GM12892 (cell line): ENCODE measurements at regions not wholly inside any gene's neighbourhood (a gene's known extent, or its start where the extent isn't known, plus 50 kb on each side); places are given as distances from the start of the nearest gene placed in this dataset.
"Not testable (repeated sequence)": the region's sequence is repeated elsewhere in the genome, so short reads cannot be mapped to it uniquely, and the experiment has no call there.

ENCODE experiments used
- DNase-seq: peaks from one replicate; pipeline ENCODE4 v3.0.0; 2011; ENCODE audit not compliant: insufficient read length
- FAIRE-seq: peaks from 2 replicates; lab custom pipeline; 2011; peaks lifted over from hg19 to GRCh38; lab: Jason Lieb, UNC
- POLR2A ChIP-seq: IDR thresholded peaks from 2 replicates; pipeline ENCODE4 v1.6.1; 2011; ENCODE audit warnings: low read depth, low read length, control low read depth
- POLR2AphosphoS5 ChIP-seq: IDR thresholded peaks from 2 replicates; pipeline ENCODE4 v1.6.1; 2011; ENCODE audit warnings: low read depth, low read length, control low read depth
- TAF1 ChIP-seq: IDR thresholded peaks from 2 replicates; pipeline ENCODE4 v1.6.1; 2011; ENCODE audit warnings: low read depth, mild to moderate bottlenecking, control low read depth, low read length, borderline replicate concordance

DNA sequence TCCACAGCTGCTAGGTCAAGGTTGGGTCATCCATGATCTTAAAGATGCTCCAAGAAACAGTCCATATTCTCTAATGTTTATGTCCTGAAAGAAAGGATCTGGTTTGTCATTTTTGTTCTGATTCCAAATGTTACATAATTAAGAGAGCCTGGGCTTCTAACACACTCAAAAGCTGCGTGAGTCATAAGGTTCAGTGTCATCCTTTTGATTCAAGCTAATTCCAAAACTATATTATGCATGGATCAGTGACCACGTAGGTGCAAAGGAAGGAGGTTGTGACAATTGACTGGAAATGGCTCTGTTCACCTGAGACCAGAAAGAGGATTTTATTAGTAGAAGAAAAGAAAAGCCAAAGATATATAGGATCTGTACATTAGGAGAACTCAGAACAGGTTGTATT, 268.7 kb upstream of the GK2 start:
- no peak for FAIRE-seq
- no peak for DNase-seq
- TF ChIP-seq TAF1 (no peak), POLR2AphosphoS5 (no peak), POLR2A (no peak)

DNA sequence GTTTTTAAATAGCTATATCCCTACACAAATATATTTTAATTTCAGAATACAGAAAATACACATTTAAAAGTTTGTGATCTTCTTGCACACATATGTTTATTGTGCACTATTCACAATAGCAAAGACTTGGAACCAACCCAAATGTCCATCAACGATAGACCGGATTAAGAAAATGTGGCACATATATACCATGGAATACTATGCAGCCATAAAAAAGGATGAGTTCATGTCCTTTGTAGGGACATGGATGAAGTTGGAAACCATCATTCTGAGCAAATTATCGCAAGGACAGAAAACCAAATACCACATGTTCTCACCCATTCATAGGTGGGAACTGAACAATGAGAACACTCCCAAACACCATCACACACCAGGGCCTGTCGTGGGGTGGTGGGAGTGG, 266.9 kb upstream of the GK2 start:
- not testable (repeated sequence) for DNase-seq, FAIRE-seq

DNA sequence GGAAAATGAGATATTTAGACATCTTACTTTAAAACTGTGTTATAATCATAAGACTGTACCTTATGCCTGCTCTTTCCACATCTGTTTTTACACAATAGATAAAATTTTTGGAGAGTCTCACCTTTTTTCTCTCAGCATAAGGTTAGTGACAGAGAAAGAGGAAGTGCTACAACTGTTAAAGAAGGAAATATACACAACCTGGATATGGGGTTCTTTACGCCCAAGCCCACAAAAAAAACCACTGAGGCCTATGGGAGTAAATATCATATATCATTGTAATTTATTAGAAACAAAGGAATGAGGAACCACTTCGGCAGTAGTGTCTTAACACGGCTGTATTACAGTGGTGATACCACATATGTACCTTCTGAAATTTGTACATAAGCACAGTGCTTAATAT, 265.9 kb upstream of the GK2 start:
- no peak for FAIRE-seq
- TF ChIP-seq POLR2AphosphoS5 (no peak), POLR2A (no peak), TAF1 (no peak)
- no peak for DNase-seq

GRCh38 chr4:79673377-79673776, 265.3 kb upstream of the GK2 start:
- FAIRE-seq (no peak), DNase-seq (no peak)
- TF ChIP-seq TAF1, result no peak
- TF ChIP-seq POLR2AphosphoS5, result no peak
- TF ChIP-seq POLR2A, result no peak

DNA sequence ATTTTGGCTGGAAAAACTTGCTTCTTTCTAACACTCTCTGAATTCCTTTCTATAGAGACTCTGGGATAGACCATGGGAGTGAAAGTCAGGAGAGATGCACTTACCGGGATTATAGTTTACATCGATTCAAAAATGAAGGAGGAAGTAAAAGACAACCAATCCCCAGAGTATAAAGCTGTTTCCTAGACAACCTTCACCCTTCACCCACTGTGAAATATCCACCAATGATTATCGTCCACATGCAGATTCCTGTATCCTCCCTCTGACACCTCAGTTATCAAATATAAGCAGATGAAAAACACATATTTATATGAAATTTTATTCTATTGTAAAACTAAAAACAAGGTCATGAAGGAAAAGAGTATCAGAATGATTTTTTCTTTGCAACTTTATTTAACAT, 258.8 kb upstream of the GK2 start:
- DNase-seq, result no peak
- FAIRE-seq, result no peak
- TF ChIP-seq POLR2A (no peak), TAF1 (no peak), POLR2AphosphoS5 (no peak)

GRCh38 chr4:79666112-79666511, 258.1 kb upstream of the GK2 start:
- FAIRE-seq, result no peak

GRCh38 chr4:79663865-79664264, 255.8 kb upstream of the GK2 start:
- FAIRE-seq (no peak), DNase-seq (no peak)
- TF ChIP-seq POLR2A, result no peak
- no peak for TF ChIP-seq POLR2AphosphoS5
- no peak for TF ChIP-seq TAF1

More at GRCh38 chr4:79666112-79666511, 258.1 kb upstream of the GK2 start:
- TF ChIP-seq POLR2A (no peak), POLR2AphosphoS5 (no peak), TAF1 (no peak)
- DNase-seq, result no peak

DNA sequence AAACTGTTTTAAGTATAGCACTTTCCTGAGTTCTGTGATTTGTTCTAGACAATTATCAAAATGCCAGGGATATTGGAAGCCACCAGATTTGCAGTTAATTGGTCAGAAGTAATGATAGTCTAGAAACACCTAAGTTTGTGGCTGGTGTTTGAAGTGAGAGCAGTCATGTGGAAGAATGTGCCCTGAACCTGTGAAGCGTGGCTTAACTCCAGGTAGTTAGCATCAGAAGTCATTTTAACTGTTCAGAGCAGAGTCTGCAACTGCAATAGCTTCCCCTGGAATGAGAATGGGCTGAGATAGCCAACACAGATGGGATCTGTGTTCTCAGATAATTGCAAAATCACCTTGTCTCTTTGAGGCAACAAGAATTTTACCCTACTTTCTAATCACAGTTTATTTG, 255.1 kb upstream of the GK2 start:
- no peak for FAIRE-seq
- TF ChIP-seq TAF1 (no peak), POLR2A (no peak), POLR2AphosphoS5 (no peak)
- no peak for DNase-seq

DNA sequence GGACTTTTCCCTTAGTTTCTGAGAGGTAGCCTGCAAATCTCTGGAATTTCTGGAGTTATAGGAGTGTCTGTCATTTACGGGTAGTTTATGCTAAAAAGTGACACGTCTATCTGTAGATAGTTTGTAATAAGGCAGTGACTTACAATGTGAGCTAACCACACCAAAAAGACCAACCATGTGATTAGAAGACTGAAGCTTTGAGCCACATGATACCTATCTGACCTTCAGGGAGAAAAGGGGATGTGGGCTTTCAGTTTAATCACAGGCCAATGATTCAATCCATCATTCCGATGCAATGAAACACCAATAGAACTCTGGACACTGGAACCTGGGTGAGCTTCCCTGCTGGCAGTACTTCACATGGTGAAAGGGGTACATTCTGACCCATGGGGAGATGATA, 254.6 kb upstream of the GK2 start:
- FAIRE-seq, result no peak
- TF ChIP-seq POLR2AphosphoS5 (no peak), POLR2A (no peak), TAF1 (no peak)

DNA sequence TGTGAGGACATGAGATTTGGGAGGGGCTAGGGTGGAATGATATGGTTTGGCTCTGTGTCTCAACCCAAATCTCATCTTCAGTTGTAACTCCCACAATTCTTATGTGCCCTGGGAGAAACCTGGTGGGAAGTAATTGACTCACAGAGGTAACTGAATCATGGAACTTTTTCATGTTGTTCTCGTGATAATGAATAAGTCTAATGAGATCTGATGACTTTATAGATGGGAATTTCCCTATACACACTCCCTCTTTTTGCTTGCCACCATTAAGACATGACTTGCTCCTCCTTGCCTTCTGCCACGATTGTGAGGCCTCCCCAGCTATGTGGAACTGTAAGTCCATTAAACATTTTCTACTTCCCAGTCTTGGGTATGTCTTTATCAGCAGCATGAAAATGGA, 253.2 kb upstream of the GK2 start:
- no peak for DNase-seq
- FAIRE-seq, result no peak

More for the DNA sequence above, 254.6 kb upstream of the GK2 start:
- DNase-seq, result no peak

DNA sequence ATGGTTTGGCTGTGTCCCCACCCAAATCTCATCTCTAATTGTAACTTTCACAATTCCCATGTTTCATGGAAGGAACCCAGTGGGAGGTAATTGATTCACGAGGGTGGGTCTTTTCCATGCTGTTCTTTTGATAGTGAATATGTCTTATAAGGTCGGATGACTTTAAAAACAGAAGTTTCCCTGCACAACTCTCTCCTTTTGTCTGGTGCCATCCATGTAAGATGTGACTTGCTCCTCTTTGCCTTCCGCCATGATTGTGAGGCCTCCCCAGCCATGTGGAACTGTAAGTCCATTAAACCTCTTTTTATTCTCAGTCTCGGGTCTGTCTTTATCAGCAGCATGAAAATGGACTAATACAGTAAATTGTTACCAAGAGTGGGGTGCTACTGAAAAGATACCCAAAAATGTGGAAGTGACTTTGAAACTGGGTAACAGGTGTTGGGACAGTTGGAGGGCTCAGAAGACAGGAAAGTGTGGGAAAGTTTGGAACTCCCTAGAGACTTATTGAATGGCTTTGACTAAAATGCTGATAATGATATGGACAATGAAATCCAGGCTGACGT, 251.4 kb upstream of the GK2 start:
- not testable (repeated sequence) for DNase-seq, FAIRE-seq

More for the DNA sequence above, 253.2 kb upstream of the GK2 start:
- no peak for TF ChIP-seq TAF1
- TF ChIP-seq POLR2AphosphoS5, result no peak
- no peak for TF ChIP-seq POLR2A

- FAIRE-seq, result no peak
- TF ChIP-seq TAF1 (no peak), POLR2AphosphoS5 (no peak), POLR2A (no peak)
- no peak for DNase-seq
Measured at GRCh38 chr4:79657379-79657778, 249.4 kb upstream of the GK2 start.

DNA sequence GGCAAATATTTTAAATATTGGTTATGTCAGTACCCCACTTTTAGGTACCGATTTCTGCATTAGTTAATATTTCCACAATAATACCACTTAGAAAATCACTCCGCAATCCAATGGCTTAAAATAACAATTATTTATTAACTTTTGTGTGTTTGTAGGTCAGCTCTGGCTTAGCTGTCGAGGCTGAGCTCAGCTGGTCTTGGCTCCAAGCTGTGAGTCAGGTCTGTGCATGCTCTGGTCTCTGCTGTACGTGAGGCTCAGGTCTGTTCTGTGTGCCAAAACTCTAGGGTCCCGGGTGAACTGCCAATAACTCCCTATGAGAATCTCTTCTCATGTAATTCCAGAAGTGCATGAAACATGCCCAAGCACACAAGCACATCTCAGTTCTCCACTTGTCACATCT, 245.8 kb upstream of the GK2 start:
- no peak for DNase-seq
- no peak for TF ChIP-seq TAF1
- no peak for TF ChIP-seq POLR2A
- no peak for TF ChIP-seq POLR2AphosphoS5
- FAIRE-seq, result no peak
